ENCODE measurements at regions not wholly inside any gene's neighbourhood (a gene's known extent, or its start where the extent isn't known, plus 50 kb on each side); places are given as distances from the start of the nearest gene placed in this dataset.
A peak's percentile ranks its signal among the peaks of the same experiment; 100 is the strongest.
"Not testable (repeated sequence)": the region's sequence is repeated elsewhere in the genome, so short reads cannot be mapped to it uniquely, and the experiment has no call there.

GRCh38 chr1:14282707-14283106, 315.8 kb upstream of the KAZN start:
- Histone ChIP-seq H3K4me1 (ENCODE audit: control insufficient read depth, extremely low read depth, insufficient read depth, low read length) (no peaks in the 10 kb centered on the region), H2AFZ (ENCODE audit: control insufficient read depth, low read length) (no peak overlapping the region), H3K27me3 (ENCODE audit: control insufficient read depth, extremely low read depth, insufficient read depth, low read length) (peaks cover 8% of the 10 kb centered on the region), H3K27ac (ENCODE audit: control insufficient read depth, insufficient read depth, low read length) (no peak overlapping the region), H3K9me3 (ENCODE audit: control insufficient read depth, low read depth, low read length) (no peaks in the 10 kb centered on the region), H3K4me3 (ENCODE audit: control insufficient read depth in 2 of 3, extremely low read depth in 1 of 3, insufficient read depth in 2 of 3, low read depth in 1 of 3, low read length in 3 of 3) (no peak overlapping the region), H4K20me1 (ENCODE audit: control insufficient read depth, extremely low read depth, insufficient read depth, low read length) (no peaks in the 10 kb centered on the region), H3K4me2 (ENCODE audit: control insufficient read depth, extremely low read depth, insufficient read depth, low read depth, low read length) (no peak overlapping the region), H3K36me3 (ENCODE audit: control insufficient read depth in 2 of 2, extremely low read depth in 1 of 2, insufficient read depth in 2 of 2, low read length in 2 of 2) (no peaks in the 10 kb centered on the region), H3K9me1 (ENCODE audit: control insufficient read depth, extremely low read depth, insufficient read depth, low read length) (no peaks in the 10 kb centered on the region), H3K79me2 (ENCODE audit: control insufficient read depth, insufficient read depth, low read length) (no peaks in the 10 kb centered on the region), H3K9ac (ENCODE audit: control insufficient read depth, extremely low read depth, insufficient read depth, low read length) (no peak overlapping the region)
- no peak for DNase-seq (ENCODE audit: low read depth, low spot score)
- FAIRE-seq = peak; percentile 17
- TF ChIP-seq EZH2 (IDR thresholded peaks at IDR 0.05; ENCODE audit: low read length) (no peak), CTCF (optimal IDR thresholded peaks at IDR 0.05 in 1 of 3, IDR thresholded peaks at IDR 0.05 in 1 of 3, conservative IDR thresholded peaks at IDR 0.05 in 1 of 3; ENCODE audit: extremely low read depth in 1 of 3, insufficient read depth in 2 of 3, low read length in 3 of 3) (no peak)
- dilution Hi-C loops (cut with MboI; ENCODE audit: extremely low pct_ligation_motif_present, low sequenced_read_pairs) = no loop called here

GRCh38 chr1:14285238-14285637, 313.2 kb upstream of the KAZN start:
- Histone ChIP-seq H3K27me3 (ENCODE audit: control insufficient read depth, extremely low read depth, insufficient read depth, low read length) (peaks cover 8% of the 10 kb centered on the region), H3K9me3 (ENCODE audit: control insufficient read depth, low read depth, low read length) (no peaks in the 10 kb centered on the region), H4K20me1 (ENCODE audit: control insufficient read depth, extremely low read depth, insufficient read depth, low read length) (no peaks in the 10 kb centered on the region), H3K9me1 (ENCODE audit: control insufficient read depth, extremely low read depth, insufficient read depth, low read length) (no peaks in the 10 kb centered on the region), H3K9ac (ENCODE audit: control insufficient read depth, extremely low read depth, insufficient read depth, low read length) (no peak overlapping the region), H3K4me3 (ENCODE audit: control insufficient read depth in 2 of 3, extremely low read depth in 1 of 3, insufficient read depth in 2 of 3, low read depth in 1 of 3, low read length in 3 of 3) (no peak overlapping the region), H3K27ac (ENCODE audit: control insufficient read depth, insufficient read depth, low read length) (no peak overlapping the region), H3K4me1 (ENCODE audit: control insufficient read depth, extremely low read depth, insufficient read depth, low read length) (no peaks in the 10 kb centered on the region), H3K36me3 (ENCODE audit: control insufficient read depth in 2 of 2, extremely low read depth in 1 of 2, insufficient read depth in 2 of 2, low read length in 2 of 2) (no peaks in the 10 kb centered on the region), H3K4me2 (ENCODE audit: control insufficient read depth, extremely low read depth, insufficient read depth, low read depth, low read length) (no peak overlapping the region), H2AFZ (ENCODE audit: control insufficient read depth, low read length) (no peak overlapping the region), H3K79me2 (ENCODE audit: control insufficient read depth, insufficient read depth, low read length) (no peaks in the 10 kb centered on the region)
- DNase-seq (ENCODE audit: low read depth, low spot score) = no peak
- dilution Hi-C loops (cut with MboI; ENCODE audit: extremely low pct_ligation_motif_present, low sequenced_read_pairs) = no loop called here
- TF ChIP-seq CTCF (optimal IDR thresholded peaks at IDR 0.05 in 1 of 3, IDR thresholded peaks at IDR 0.05 in 1 of 3, conservative IDR thresholded peaks at IDR 0.05 in 1 of 3; ENCODE audit: extremely low read depth in 1 of 3, insufficient read depth in 2 of 3, low read length in 3 of 3) (no peak), EZH2 (IDR thresholded peaks at IDR 0.05; ENCODE audit: low read length) (no peak)
- FAIRE-seq = no peak

DNA sequence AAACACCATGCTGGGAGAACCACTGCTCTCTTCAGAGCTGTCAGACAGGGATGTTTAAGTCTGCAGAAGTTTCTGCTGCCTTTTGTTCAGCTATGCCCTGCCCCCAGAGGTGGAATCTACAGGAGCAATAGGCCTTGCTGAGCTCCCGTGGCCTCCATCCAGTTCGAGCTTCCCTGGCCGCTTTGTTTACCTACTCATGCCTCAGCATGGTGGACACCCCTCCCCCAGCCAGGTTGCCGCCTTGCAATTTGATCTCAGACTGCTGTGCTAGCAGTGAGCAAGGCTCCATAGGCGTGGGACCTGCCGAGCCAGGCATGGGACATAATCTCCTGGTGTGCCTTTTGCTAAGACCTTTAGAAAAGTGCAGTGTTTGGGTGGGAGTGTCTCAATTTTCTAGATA, 307.3 kb upstream of the KAZN start:
- H3K9me3 ChIP-seq (ENCODE audit: control insufficient read depth, low read depth, low read length); FAIRE-seq; H3K4me1 ChIP-seq (ENCODE audit: control insufficient read depth, extremely low read depth, insufficient read depth, low read length); H3K27me3 ChIP-seq (ENCODE audit: control insufficient read depth, extremely low read depth, insufficient read depth, low read length); H4K20me1 ChIP-seq (ENCODE audit: control insufficient read depth, extremely low read depth, insufficient read depth, low read length); H3K9me1 ChIP-seq (ENCODE audit: control insufficient read depth, extremely low read depth, insufficient read depth, low read length); H3K79me2 ChIP-seq (ENCODE audit: control insufficient read depth, insufficient read depth, low read length); H2AFZ ChIP-seq (ENCODE audit: control insufficient read depth, low read length); DNase-seq (ENCODE audit: low read depth, low spot score); dilution Hi-C loops (cut with MboI; ENCODE audit: extremely low pct_ligation_motif_present, low sequenced_read_pairs); H3K4me2 ChIP-seq (ENCODE audit: control insufficient read depth, extremely low read depth, insufficient read depth, low read depth, low read length); H3K36me3 ChIP-seq (ENCODE audit: control insufficient read depth in 2 of 2, extremely low read depth in 1 of 2, insufficient read depth in 2 of 2, low read length in 2 of 2); H3K4me3 ChIP-seq (ENCODE audit: control insufficient read depth in 2 of 3, extremely low read depth in 1 of 3, insufficient read depth in 2 of 3, low read depth in 1 of 3, low read length in 3 of 3); H3K27ac ChIP-seq (ENCODE audit: control insufficient read depth, insufficient read depth, low read length); H3K9ac ChIP-seq (ENCODE audit: control insufficient read depth, extremely low read depth, insufficient read depth, low read length): not testable (repeated sequence)
